ENCODE measurements at regions not wholly inside any gene's neighbourhood (a gene's known extent, or its start where the extent isn't known, plus 50 kb on each side); places are given as distances from the start of the nearest gene placed in this dataset.

DNA sequence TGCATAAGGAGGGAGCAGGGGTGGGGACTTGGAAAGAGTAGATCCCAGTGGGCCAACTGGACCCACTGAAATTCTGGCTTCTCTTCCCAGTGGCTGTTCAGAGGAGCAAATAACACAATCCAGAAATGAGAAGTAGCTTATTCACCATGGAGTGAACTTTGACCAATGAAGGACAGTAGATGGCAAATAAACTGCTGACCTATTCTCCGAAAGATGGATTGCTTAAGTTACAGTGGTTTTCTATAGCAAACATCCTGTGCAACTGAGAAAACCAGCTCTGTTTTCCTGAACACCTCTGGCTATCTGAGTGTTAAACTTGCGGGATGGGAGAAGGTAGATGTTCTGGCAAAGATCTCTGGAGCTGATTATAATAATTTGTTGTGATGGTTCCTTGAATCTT, 325.1 kb downstream of the SPATA31D1 start:
- no peak for DNase-seq (ENCODE audit: low read depth)

DNA sequence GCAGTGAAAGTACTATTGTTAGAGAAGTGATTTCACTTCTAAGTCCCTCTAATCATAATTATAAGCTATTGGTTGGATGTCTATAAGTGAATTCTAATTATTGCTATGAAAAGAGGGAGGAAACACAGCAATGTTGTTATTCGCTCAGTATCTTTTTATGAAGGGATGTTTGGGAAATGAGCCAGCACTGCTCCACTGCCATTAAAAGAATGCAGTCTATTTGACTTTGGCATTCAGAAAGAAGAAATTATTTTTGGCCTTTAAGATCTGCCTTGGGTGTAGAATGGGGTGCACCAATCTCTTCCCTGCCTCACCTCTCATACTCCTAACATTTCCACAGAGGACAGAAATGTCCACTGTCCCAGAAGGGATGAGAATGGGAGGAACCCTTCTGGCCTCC, 332.0 kb downstream of the SPATA31D1 start:
- no peak for DNase-seq (ENCODE audit: low read depth)

DNA sequence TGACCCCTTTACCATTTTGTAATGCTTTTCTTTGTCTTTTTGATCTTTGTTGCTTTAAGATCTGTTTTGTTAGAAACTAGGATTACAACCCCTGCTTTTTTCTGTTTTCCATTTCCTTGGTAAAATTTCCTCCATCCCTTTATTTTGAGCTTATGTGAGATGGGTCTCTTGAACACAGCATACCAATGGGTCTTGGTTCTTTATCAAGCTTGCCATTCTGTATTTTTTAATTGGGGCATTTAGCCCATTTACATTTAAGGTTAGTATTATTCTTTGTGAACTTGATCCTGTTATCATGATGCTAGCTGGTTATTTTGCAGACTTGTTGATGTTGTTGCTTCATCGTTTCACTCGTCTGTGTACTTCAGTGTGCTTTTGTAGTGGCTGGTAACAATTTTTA, 337.3 kb downstream of the SPATA31D1 start:
- no peak for DNase-seq (ENCODE audit: low read depth)

DNA sequence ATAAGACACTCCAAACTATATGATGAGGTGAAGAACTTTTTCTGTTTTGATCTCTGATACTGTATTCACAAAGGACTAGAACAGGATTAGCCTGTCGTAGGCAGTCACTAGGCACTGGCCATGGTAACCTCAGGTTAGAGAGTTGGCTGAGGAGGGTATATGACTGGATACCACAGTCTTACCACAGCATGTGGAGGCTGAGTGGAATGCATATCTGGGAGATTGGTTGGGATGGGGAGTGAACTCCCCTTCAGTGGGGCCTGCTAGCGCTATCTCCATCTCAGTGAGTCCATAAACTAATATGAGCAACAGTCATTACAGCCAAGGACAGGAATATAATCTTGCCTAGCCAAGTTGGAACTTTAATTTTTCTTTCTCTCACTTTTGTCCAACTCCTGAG, 339.1 kb downstream of the SPATA31D1 start:
- DNase-seq (ENCODE audit: low read depth): no peak

DNA sequence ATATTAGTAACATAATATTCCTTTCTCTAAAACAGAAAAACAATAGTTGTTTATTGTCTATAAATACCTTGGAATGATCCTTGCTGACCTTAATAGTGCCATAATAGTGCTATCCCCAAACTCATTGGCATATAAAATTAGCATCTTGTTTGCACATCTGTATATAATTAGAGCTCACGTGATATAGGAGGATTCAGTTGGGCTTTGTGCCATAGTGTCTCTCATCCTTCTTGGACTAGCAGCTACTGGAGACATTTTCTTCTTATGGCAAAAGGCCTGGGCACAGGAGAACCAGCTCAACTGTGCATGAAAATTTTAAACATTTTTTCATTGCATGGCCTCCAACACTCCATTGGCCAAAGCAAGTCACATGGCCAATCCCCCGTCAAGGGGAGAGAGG, 342.5 kb downstream of the SPATA31D1 start:
- no peak for DNase-seq (ENCODE audit: low read depth)

DNA sequence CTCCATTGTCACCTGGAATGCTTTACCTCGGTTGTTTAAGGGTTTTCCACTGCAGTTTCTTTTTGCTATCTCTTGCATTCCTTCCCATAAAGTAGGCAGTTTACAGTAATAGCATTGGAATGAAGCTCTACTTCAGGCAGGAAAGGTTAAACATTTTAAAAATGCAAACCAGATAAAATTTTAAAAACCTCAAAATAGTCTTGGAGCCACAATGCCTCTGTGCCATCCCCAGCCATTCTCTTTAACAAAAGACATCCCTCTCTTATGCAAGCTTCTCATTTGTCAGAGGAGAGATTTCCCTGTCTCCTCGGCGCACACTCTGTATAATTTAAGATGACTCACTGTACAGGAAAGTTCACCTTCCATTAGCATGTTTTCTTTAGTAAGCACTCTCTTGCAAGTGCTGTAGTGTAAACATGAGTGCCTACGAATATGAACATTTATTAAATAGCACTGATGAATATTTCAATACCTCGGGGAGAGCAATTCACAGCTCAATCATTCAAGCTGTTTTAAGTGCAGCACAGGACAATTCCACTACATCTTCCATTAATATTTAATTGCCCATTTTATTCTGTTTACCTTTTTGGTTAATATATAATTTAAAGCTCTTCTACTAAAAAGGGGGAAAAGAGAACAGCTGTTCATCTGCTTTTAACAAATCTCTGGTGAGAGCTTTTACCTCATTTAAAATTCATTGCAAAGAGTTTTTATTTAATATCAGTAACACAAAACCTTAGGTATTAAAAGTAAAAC, 343.6 kb downstream of the SPATA31D1 start:
- DNase-seq (ENCODE audit: low read depth): no peak

DNA sequence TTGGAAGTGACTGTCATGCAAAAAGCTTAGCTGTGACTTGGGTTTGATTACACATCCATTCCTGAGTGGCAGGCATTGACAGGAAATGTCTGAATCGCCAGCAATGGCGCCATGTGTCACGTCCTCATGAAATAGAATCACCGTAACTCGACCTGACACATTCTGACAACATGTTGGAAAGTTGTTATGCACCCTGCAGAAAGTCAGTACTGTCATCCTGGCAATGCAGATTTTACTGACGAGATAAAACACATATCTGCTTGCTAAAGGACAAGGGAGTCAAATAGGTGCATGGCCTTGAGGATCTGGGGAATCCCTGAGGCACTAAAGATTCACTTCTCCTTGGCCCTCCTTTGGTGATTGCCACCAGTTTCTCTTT, 344.2 kb downstream of the SPATA31D1 start:
- DNase-seq (ENCODE audit: low read depth): no peak

DNA sequence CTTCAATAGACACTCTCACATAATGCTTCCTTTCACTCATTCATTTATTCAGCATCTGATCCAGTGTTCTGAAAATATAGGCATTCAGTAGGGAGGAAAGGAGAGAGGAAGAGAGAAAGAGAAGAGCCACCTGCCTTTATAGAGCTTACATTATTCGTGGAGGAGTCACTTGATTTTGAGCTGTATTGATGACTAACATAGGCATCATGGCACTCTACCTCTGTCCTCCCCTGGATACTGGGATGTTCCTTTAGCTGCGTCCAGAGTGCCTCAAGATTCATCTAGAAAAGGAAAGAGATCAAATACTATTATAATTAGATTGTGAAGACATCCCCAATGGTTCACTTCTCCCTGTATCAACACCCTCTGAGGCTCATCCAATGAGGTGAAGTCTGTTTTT, 345.1 kb downstream of the SPATA31D1 start:
- DNase-seq (ENCODE audit: low read depth): no peak

DNA sequence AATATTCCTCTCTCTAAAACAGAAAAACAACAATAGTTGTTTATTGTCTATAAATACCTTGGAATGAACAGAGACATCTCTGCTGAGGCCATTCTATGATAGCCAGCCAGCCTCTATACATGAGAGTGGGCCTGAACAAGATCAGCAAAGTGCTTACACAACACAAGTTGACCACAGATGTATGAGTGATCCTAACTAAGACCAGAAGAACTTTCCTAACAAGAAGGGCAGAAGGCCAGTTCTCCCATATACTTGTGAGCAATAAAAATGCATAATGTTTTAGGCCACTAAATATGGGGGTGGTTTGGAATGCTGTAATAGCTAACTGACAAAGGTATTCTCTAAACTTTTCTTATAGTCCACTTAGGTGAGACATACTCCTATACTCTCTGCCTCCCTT, 345.7 kb downstream of the SPATA31D1 start:
- DNase-seq (ENCODE audit: low read depth): no peak

DNA sequence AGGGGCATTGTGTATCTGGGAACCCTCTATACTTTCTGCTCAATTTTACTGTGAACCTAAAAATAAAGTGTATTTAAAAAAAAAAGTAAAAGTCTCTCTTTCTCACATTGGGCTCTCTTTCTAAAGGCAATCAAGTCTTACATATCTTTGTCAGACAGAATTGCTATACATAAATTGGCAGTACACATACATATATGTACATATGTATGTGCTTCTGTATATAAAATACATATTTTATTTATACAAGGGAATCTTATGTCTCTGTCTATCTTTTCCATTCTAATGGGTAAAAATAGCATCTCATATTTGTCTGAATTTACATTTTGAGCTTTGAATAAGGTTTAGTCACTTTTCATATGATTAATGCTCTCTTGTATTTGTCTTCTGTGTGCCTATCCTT, 348.8 kb downstream of the SPATA31D1 start:
- DNase-seq (ENCODE audit: low read depth): no peak

DNA sequence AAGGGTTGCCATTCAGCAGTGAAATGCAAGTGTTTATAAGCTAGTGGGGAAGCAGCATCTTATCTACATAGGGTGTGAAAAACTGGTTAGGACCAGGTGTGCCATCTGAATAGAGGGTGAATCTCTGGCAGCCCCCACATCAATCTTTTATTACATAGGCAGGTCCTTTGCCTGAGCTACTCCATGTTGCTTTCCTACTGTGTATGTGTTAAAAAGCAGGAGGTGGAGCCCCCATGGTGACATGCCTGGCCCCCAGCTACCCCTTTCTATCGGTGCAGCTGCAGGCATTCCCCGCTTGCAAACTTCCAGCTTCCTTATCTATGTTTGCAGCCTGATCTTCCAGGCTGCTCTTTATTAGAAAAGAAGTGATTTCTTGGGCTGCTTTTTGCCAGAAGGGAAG, 353.5 kb downstream of the SPATA31D1 start:
- DNase-seq (ENCODE audit: low read depth): no peak

DNA sequence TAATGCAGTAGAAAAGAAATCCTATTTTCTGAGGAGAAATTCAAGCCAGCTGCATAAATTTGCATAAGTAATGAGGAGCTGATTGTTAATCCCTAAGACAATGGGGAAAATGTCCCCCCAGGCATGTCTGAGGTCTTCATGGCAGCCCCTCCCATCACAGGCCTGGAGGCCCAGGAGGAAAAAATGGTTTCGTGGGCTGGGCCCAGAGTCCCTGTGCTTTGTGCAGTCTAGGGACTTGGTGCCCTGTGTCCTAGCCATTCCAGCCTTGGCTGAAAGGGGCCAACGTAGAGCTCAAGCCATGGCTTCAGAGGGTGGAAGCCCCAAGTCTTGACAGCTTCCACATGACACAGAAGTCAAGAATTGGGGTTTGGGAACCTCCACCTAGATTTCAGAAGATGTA, 357.5 kb downstream of the SPATA31D1 start:
- no peak for DNase-seq (ENCODE audit: low read depth)

DNA sequence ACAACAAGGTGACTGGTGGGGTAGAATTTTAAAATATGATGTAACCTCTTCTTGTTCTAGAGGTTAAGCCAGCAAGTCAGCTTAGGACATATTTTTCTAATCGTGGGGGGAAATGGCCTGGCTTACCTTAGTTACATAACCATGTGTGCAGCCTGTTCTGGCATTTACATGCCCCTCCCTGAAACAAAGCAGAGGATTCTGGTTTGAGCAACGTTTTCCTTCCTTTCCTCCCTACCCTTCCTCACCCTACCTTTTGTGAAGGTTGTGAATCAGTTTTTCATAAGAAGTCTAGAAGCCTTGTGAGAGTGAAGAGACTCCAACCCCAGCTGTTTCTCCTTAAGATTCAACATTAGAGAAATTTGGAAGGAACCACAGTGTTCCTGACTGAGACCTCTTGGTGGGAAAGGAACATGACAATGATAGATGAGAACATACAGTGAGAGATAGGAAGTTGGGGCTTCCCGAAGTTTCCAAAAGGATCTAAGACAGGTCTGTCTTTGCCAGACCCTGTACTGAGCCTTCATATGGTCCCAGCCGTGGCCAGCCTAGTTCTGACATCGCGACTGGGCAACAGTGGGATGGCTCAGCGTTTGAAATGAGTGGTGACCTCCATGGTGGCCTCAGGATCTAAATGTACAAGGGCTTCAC, 365.2 kb downstream of the SPATA31D1 start:
- DNase-seq (ENCODE audit: low read depth): no peak

DNA sequence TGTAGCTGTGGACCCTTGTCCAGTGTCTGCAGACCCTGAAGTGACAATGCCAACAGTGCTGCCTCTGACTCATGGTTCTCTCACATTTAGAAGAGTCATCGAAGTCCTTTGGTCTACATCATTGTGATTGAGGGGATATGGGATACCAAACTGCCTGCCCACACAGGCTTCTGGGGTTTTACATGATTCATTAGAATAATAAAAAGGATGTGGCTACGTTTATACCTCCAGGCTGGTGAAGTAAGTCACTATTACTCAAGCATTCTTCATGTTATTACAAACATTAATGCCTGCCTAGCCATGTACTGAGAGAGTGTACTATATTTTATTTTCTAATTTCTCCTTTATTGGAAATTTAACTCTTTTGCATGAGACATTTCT, 365.7 kb downstream of the SPATA31D1 start:
- no peak for DNase-seq (ENCODE audit: low read depth)

DNA sequence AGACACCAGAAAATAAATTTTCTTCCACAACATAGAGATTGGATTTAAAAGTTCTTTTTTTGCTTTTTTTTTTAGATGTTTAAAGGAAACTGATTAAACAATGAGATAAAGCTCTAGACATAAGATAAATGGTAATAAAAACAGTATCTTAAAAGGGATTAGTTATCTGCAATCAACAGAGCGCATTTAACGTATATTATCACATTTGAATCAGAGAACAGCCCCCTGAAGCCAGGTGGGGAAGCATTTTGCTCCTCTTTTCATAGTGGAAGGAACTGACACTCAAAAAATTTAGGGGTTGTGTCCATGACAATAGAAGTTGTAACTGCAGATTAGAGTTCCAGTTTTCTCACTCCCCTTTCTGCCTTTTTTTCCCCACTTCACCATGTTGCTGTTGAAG, 367.6 kb downstream of the SPATA31D1 start:
- DNase-seq (ENCODE audit: low read depth): no peak

DNA sequence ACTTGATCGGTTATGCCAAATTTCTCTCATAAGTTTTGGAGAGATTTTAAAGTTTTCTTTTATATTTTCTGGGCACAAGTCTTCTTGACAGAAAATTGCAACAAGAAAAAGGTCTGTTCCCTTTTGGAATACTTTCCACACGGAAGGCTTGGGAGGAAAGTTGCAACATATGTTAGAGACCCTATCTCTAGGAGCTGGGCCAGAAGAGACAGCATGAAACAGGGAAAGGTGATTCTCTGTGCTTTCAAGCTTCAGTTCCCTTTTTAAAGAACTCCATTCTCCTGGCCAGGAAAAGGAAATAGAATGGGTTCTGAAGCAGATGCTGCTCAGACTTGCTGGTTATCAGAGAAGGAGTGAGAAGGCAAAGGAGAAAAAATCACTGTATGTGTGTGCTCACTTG, 368.3 kb downstream of the SPATA31D1 start:
- no peak for DNase-seq (ENCODE audit: low read depth)

DNA sequence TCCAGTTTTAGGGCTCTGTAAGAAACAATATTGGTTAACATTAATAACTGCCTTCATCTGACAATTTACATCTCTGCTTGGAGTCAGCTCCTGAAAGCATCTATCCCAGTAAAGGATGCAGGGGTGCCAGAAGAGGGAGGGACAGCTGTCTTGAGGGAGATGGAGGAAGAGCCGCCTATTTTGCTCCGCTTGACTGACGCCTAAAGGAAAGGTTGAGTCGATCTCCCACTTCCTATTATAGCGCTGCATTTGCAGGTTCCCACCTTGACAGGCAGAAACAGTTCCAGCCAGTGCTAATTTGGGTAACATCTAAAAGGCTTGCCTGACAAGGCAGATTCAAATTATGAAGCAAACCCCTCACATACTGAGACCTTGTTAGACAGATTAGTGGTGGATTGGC, 374.6 kb downstream of the SPATA31D1 start:
- no peak for DNase-seq (ENCODE audit: low read depth)

DNA sequence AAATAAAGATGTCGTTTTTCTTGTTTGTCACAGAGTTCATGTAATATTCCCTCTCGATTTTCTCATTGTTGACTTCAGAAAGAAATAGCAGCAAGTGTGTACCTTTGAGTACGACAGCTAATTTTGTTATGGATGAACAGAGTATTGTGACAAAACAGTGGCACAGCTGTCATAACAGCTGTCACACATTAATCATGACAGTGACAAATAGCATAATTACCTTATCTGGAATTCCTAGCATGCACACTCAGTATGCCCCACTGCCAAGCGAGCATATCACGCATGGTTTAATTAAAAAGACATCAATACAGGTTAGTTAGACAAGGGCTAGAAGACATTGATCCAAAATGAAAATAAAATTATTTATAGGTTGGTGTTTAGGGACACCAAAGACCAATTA, 375.1 kb downstream of the SPATA31D1 start:
- DNase-seq (ENCODE audit: low read depth): no peak

DNA sequence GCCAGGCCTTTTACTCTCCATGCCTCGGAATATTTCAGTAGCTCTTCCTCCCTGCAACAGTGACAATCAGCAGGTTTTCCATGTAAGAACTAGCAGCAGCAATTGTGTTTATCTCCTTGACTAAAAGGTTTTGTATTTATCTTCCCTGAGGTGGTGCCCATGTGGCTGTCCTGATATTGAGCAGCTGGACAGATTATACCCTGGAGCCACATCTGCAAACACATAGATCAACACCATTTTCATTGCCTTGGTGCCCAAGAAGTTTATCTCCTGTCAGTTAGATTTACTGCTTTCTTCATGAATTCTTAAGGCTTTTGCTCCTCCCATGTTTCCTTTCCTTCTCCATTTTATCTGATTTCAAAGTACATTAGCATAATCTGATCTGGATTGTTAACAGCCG, 378.4 kb downstream of the SPATA31D1 start:
- DNase-seq (ENCODE audit: low read depth): no peak

DNA sequence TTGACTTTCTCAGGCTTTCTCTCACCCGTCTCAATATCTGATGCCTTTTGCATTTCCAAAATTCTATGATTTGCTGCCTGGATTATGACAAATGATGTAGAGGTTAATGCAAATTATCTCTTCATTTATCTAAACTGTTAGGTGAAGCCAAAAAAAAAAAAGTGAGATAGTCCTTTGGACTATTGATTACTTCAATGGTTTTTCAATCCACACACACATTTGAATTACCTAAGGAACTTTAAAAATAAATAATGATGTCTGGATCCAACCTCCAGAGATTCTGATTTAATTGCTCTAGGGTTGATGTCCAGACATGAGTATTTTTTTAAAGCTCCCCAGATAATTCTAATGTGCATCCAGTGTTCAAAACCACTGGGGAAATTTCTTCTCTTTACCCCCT, 379.4 kb downstream of the SPATA31D1 start:
- DNase-seq (ENCODE audit: low read depth): no peak

DNA sequence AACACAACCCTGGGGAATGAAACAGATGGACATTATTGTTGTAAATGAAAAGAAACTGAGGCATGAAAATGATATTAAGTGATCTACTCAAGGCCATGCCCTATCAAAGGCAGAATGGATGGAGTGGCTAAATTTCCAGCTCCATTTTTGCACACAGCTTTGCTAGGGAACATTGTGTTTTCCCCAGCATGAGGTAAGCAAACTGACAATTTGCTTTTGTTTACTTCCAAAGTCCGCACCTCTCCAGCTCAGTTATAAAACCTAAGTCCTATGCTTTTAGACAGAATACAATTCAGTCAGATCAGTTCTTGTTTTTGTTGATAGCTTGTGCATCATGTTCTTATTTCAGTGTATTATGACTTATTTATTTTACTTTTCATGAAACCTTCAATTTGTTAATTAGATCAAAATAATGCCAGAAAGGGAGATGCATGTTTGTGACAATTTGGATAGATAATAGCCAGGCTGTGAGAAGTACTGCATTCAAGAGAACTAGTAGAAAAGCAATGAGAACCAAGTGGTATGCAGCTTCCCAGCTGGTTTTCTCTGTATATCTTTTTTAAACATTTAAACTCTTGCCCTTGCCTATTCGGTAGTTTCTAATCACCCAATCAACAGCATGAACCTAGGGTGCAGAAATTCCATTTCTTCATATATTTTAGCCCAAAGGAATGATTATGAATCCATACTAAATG, 380.8 kb downstream of the SPATA31D1 start:
- no peak for DNase-seq (ENCODE audit: low read depth)

DNA sequence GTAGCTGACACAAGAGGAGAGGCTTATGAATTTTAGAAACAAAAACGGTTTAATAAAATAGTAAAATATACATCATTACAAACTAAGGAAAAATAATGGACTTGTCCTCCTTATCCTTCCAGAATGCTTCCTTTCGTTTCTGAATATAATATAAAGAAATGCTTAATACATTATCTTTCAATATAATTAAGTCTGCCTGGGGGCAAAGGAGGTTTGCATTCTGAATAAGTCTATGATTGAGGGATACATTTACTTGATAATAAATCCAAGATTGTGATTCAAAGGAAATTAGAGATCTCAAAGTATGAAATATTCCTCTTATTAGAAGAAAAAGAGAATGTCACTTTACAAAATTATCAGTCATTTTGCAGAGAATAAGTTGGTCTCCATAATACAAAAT, 386.5 kb downstream of the SPATA31D1 start:
- DNase-seq (ENCODE audit: low read depth): no peak

DNA sequence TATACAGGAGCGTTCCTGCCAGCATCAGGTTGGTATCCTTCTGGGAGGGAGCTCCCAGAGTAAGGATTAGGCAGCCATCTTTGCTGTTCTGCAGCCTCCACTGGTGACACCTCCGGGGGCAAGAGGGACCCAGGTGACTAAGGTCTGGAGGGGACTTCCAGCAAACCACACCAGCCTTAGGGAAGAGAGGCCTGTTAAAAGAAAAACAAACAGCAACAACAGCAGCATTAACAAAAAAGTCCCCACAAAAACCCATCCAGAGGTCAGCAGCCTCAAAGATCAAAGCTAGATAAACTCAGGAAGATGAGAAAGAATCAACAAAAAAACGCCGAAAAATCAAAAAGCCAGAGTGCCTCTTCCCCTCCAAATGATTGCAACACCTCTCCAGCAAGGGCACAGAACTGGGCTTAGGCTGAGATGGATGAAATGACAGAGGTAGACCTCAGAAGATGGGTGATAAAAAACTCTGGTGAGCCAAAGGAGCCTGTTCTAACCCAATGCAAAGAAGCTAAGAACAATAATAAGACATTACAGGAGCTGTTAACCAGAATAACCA, 388.2 kb downstream of the SPATA31D1 start:
- DNase-seq (ENCODE audit: low read depth): no peak

Data from forelimb muscle (tissue), 1 donor.